CD4-positive, alpha-beta T cell treated with Interferon gamma for 1 hour (primary cell): ENCODE measurements at regions not wholly inside any gene's neighbourhood (a gene's known extent, or its start where the extent isn't known, plus 50 kb on each side); places are given as distances from the start of the nearest gene placed in this dataset.

Source experiments
- DNase-seq: peaks from one replicate; pipeline ENCODE4 v3.0.0-alpha.2; 2020

DNA sequence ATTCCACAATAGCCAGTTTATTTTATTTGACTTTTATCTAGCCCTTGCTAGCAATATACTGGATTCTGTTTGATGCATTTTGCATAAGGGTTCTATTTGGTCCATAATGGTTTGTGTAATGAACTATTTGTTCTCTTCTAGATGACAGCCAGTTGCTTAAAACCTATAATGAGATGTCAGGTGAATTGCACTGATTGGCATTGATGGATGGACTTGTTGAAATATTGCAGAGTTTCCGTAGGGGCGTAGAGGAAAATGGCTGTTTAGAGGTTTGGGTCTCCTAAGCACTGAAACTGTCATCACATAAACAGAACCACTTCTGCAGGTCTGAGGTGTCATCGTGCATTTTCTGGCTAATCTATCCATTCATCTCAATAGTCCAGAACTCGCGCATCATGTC is 124.9 kb upstream of the HDAC9 start:
- DNase-seq: no peak

DNA sequence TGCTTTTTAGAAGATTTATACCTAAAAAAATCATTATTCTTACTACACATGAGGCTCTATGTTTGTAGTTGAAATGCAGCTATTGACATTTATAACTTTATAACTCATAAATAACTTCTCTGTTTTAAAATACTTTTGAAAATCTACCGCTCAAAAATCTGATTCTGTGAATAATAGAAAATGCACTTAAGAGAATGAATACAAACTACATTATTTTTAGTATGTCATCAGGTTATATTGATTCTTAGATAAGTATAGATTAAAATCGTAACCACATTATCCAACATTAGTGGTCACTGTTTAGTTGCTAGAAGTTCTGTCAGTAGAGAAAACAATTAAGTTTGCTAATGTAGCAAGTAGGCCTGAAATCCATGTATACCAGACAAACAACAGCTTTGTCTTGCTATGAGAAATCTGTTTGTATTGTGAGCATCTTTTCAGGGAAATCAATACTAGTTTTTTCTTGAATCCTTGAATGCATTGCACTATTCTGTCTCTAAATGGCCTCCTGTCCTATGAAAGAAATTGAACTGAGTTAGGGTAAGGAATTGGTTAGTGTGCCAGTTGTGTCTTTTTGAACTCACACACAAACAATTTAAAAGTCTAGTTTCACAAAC is 116.5 kb upstream of the HDAC9 start:
- no peak for DNase-seq

DNA sequence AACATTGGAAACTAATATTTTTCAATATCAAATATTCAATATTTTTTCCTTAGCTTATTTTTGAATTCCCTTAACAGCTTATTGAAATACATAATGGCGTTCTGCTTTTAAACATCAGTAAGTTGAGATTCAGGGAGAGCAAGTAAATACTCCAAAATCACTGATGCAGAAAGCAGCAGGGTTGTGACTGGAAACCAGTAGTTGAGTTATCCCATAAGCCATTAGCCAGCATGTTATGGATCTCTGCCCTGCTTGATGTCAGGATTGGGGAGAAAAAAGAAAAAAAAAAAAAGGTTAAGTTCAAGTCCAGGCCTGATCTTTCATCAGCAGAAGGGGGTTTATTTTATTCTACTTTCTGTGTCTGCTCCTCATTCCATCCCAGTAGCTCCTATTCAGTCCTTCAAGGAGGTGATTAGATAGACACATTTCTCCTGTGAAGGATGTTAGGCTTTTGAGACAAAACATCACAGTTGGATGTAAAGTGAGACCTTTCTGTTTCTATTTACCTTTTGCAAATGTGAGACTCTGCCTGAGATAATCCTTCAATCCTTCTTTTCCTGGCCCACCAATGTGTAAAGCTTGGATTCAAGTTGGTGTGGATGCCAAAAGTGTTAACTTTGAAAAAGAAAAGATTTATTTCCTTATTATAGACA is 110.9 kb upstream of the HDAC9 start:
- no peak for DNase-seq

DNA sequence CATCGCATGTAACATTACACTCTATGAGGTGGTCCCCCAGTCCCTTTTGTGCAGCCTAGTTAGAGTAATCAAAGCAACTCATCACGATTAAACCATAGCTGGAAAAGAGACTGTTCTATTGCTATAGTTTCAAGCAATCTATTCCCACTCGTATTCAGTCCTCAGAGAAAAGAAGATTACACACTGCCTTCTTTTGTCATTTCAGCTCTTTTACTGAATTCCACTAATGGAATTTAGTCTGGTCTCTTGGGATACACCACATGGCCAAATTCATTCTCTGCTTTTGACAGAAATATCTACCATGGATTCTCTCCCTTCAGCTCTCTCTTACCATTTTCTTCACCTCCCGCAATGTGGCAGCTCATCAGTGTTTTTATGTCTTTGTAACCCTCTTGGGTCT is 108.9 kb upstream of the HDAC9 start:
- no peak for DNase-seq

DNA sequence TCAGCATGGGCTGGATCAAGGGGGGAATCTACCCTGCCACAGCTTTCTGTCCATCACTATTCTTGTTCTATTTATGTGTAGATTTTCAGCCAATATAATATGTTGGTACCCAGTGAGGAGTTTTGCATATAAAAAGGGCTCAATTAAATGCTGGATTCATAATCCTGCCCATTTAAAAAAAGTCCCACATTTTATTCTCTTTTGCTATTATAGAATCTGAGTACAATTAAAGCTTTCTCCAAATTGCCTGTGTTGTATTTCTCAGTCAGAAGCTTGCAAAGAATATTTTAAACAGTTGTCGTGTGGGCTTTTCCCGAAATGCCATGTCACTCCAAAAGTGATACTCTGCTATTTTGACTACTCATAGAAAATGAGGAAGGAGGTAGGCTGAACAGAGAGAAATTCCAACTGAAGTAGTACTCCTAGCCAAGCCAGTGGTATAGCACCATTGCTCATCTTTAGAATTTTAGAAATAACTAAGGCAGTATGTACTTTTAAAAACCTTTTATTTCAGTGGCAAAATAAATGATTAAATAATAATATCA is 108.3 kb upstream of the HDAC9 start:
- DNase-seq: no peak

DNA sequence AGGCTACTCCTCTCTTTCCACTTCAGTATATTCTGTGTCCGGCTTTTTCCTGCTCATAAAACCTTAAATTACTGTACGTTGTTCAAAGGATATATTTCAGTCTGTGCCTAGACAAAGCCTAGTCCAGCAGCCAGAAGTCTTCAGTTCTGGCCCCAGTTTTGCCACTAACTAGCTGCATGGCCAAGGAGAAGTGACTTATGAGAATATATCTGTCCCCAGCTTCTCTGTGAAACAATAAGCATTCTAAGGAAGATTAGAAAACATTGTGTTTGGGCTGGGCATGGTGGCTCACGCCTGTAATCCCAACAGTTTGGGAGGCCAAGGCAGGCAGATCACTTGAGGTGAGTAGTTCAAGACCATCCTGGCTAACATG is 105.0 kb upstream of the HDAC9 start:
- DNase-seq: no peak

DNA sequence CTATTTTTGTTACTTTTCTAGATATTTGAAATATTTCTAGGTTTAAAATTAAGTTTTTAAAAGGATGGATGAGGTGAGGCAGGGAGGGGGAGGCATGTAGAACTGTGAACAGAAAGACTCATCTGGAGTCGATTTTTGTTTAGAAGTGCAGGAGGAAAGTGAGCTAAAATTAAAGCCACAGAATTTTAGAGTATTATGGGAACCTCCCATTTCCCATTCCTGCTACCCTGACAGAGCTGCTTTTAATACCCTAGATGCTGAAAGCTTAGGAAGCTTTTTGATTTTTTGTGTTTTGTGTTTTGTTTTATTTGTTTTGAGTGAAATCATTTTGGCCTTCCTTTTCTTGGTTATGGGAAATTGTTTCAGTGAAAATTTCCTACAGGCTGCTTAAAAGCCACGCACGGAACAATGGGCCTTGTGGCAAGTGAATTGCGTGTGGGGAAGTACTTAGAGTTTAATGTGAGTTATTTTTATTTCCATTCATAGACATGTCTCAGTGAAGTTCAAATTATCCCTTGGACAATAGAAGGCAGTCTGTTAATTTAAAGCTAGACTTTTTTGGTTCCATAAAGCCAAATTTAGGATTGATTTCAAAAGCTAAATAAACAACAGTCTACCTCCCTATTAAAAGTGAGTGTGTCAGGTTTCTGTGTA is 102.0 kb upstream of the HDAC9 start:
- DNase-seq: no peak

DNA sequence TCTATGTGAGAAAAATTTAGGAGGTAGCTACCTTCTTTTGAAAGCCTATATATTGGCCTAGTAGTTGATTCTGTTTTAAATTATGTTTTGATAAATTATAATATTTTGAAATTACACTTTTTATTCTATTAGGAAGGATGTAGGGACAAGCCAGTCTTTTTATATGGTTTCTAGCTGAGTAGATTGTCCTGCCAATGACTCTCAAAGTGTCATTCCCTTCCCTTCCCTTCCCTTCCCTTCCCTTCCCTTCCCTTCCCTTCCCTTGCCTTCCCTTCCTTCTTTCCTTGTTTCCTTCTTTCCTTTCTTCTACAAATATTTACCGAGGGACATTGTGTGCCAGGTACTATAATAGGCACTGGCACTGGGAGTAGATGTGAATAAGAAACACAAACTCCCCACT is 99.7 kb upstream of the HDAC9 start:
- DNase-seq: no peak

DNA sequence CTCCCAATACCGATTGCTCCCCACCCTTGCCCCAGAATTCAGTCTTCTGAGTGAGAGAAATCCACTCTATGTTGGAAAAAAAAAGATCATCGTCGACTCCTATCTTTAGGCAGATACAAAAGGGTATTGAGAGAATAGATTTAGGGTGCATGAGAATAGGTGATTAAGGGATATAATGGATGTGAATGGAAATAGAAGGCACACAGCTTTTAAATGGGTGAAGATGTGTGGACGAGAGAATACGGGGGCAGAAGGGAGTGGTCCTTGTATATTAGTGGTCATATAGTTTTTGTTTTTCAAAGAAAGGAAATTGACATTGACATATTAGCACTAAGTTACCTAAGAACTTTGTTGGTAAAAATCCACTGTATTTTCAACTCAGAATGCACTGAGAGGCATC is 98.6 kb upstream of the HDAC9 start:
- DNase-seq: no peak

DNA sequence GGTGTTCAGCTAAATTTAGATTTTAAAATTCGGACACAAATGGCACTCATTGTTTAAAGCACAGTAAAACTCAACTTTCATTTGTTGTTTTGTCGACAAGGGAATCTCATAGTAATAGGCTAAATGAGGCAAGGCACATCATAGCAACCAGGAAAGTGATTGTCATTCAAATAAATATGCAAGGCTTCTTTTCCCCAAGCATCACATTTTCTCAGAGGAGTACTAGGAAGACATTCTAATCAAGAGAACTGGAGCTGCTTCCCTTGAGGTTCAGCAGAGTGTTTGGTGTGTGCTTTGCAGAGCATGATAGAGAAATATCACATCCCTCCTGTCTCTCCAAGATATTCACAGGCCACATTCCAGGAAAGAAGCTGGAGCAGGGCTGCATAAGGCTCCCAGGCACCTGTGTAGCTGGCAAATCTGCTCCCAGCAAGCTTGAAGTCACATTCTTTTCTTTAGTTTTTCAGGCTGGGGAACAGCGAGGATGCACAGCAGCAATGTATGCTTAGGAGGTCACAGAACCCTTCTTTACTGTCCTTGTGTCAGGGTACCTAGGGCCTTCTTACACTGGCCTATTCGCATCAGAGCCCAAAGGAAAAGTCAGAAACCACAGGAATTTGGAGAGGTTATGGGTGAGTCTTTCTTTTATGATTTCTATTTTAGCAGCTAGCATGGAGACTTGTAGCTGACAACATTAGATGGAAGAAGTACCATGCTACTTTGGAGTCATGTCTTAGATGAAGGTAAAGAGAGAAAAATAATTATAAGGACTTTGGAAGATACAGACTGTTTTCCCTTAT is 95.9 kb upstream of the HDAC9 start:
- DNase-seq: no peak

DNA sequence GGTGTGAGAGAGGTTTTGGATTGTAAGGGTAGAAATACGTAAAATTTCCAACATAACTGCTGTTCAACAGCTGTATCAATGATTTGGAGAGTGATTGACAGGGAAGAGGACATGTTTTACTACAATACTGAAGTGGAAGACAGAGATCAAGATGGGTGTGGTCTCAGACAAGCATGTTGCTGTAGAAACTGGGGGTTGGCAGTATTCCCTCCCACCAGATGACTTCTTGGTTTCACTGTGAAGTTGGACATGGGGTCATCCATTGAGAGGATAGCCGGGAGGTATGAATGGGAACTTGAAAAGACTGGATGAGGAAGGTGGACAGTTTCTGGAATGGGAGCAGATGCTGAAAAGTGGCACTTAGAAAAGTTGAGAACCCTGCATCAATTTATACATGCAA is 95.3 kb upstream of the HDAC9 start:
- DNase-seq: no peak

DNA sequence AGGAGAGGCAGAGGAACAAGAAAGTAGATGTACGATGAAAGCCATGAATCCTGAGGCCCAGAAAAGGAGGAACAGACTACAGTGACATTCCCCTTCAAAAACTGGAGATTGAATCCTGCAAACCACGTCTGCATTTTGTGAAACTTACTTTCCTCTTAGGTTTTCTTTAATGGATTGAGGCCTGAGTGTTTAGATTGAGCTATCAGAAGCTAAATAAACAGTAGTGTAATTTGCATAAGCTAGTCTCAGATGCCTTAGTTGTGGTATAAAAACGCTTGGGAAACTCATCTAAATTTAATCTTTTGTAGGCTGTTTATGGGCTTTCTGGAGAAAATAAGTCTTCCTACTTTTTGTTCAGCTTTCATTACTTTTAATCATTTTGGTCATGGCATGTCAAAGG is 94.8 kb upstream of the HDAC9 start:
- DNase-seq: no peak

DNA sequence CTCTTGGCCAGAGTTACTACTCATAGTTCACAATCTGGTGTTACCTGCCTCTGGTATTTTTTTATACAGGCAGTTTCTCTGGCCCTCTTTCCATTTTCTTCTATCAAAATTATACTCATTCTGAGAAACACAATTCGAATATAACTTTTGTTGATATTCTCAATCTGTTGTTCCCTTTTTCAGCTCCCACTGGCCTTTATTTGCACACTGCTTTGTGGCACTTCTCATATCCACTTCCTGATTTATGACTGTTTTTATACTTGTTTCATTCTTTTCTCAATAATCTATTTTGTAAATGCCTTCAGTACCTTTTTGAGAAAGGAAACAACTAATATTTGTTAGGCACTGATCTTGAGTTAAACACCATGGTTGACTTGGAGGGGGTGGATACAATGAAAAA is 93.8 kb upstream of the HDAC9 start:
- no peak for DNase-seq

DNA sequence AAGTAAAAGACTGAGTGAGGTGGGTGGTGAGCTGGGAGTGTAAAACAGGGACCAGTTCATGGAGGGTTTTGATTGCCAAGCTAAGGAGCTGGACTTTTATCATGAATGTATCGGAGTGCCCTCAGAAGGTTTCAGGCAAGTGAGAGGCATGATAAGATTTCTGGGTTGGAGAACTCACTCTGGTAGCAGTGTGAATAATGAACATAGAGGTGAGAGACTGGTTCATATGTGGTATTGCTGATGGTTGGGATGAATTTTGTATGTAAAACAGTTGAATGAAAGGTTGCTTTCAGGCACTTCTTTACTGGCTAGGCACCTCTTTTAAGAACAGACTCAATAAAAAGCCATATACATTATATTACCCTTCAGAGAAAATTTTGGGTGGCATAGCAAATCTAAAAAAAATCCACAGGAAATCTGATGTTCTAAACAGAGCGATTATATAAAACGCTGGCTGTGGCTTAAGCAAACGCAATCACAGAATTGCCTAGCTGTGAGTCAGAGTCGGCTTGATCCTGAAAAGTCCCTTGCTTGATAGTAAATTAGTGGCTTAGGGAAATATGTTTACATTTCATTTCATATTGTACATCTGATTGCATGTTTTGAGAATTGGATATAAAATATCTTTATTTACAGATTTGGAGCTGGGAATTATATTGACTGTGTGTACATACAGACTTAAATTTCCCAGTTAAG is 92.9 kb upstream of the HDAC9 start:
- DNase-seq: no peak

DNA sequence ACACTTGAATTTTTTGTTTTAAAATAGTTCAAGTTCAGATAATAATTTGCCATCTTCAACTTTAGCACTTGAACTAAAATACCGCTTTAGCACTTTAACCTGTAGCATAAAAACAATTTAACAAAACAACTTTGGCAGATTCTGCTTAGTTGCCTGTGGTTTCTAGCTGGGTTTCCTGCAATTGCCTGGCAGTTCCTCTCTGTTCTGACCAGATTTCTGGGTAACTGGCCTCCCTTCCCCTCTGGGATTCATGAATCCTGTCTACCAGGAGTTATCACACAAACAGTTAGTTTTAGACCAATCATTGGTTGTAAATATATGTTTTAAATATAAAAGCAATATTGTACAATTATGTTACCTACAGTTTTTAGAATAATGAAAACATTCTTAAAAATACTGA is 89.8 kb upstream of the HDAC9 start:
- DNase-seq: no peak

DNA sequence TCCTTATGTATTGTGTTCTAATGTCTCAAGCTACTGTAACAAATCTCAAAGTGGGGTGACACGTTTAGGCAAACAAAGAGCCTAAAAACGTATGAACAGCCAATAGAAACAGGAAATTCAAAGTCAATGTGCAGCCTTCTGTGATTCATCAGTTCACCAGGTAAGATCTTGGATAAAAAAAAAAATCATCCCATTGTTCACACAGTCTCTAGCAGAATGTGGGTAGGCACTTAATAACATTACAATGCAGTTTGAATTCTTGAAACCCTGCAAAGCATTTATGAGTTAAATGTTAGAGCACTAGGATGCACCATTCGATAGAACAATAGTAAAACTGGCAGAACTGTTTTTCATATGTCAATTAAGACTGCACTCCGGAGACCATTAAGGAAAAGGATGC is 88.2 kb upstream of the HDAC9 start:
- DNase-seq: no peak

DNA sequence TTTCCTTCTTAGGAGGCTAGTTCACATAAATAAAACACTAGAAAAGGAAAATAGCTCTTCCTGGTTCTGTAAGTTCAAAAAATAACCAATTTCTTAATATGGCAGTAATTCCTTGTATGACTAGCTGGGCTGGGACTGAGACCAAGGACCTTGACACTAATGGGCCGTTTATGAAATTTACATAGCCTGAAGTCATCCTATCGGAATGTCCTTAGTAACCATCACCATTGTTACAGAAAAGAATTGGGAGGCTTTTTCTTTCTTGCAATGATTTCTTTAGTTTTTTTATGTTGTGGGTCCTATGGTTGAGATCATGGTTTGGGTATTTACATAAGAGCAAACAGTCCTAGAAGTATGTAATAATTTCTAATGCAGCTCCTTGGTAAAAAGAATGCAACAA is 87.1 kb upstream of the HDAC9 start:
- DNase-seq: no peak

DNA sequence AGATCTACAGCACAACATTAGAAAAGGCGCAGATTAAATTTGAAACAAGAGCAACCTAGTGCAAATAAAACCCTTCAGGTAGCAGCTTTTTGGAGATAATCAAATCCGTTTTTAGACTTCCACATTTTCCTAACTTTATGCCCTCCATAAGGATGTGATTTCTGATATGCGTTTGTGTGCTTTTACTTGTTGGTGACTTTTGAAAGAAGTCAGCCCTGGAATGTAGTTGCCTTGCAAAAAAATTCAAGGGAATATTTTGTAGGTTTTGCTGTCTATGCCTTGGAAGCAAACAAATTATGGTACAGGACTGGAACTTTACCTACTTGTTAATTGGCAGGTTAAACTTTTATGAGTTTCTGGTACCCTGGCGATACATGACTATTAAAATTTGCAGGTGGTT is 86.7 kb upstream of the HDAC9 start:
- DNase-seq: no peak

DNA sequence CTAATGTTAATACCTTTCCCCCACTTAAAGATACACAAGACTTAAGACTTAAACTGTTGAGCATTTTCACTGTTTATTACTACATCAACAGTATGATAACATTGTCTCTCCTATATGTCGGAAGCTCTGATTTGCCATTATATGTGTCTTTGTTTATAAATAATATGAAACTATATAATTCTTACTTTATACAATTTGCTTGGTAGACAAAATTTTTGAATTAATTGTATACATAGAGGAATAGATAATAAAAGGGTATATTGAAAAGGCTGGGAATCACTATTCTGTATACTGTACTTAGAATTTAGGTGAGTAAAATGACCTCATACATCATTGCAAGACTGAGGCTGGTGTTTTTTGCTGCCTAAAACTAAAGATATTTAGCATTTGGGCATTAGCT is 82.1 kb upstream of the HDAC9 start:
- DNase-seq: no peak

DNA sequence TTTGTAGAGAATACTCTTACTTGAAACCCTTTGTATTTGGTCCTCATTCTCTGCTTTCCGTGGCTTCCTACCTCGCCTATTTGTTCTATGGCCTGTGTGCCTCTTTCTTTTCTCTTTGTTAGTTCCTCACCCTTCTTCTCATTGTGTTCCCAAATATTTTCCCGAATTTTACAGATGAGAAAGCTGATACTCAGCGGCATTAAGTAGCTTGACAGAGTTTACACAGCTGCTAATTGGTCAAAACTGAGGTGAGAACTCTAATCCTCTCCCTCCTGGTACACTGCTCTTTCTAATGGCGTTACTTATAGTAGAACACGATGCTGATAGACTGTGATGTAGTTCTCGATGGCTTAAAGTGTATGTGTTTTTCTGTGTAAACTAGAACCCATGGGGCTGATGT is 80.7 kb upstream of the HDAC9 start:
- DNase-seq: no peak

DNA sequence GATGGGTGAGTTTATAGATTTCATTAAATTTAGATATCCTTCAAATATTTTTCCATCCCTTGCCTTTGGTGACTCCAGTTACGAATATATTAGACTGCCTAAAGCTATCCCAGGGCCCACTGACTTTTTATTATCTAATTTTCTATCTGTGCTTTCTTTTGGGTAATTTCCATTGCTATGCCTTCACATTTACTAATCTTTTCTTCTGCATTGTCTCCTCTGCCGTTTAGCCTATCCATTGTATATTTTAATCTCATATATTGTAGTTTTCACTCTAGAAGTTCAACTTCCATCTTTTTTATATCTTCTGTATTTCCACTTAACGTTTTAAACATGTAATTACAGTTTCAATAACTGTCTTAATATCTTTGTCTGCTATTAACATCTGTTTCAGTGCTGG is 78.6 kb upstream of the HDAC9 start:
- no peak for DNase-seq

DNA sequence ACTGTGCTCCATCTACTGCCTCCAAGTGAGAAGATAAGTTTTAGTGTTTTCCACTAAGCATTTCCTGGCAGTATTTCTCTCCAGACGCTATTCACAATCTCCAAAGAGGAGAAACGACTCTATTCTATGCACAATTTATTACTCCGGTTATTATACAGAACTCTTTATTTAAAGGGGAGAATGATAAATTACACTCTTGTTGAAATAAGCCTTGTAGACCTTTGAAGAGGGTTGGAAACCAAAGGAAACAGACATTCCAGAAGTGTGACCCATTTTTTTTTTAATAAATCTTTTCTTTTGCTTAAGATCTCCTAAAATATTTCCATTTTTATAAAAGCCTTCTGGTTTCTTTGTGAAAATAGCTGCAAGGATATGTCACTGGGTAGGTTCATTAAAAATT is 76.1 kb upstream of the HDAC9 start:
- no peak for DNase-seq

DNA sequence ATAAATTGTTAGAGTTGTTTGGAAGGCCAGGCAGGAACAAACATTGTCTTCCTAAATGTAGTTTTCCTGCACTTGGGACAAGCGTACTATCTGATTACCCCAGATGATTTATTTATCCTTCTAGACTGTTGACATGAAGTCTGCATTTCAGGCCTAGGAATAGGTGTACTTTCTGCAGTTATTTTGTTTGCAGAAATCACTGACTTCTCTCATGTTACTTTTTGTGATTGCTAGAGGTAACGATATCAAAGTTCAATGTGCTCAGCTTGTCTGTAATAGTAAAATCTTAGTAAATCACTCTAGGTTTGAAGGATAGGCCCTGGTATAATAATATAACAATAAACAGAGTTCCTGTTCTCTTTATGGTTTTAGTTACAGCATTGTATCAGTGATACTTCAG is 75.4 kb upstream of the HDAC9 start:
- no peak for DNase-seq
